ENCODE measurements at regions not wholly inside any gene's neighbourhood (a gene's known extent, or its start where the extent isn't known, plus 50 kb on each side); places are given as distances from the start of the nearest gene placed in this dataset.

DNA sequence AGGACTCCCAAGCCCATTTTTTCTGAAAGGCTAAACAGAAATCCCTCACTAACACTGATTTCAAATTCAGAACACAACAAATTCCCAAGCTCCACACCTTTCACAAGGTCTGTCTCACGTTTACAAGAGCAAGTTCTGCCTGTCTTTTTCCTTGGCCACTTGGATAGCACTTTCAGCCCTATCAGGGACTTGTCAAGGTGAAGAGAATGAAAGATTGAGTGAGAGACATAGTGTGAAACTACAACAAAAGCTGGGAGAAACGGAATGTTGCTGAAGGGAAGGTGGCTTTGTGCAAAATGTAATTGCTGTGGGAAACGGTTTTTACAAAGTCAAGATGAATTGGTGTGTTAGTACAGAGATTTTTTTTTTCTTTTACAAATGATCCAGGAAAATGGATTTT is 89.4 kb upstream of the GATA6 start:
- TF ChIP-seq, protein P1, sequence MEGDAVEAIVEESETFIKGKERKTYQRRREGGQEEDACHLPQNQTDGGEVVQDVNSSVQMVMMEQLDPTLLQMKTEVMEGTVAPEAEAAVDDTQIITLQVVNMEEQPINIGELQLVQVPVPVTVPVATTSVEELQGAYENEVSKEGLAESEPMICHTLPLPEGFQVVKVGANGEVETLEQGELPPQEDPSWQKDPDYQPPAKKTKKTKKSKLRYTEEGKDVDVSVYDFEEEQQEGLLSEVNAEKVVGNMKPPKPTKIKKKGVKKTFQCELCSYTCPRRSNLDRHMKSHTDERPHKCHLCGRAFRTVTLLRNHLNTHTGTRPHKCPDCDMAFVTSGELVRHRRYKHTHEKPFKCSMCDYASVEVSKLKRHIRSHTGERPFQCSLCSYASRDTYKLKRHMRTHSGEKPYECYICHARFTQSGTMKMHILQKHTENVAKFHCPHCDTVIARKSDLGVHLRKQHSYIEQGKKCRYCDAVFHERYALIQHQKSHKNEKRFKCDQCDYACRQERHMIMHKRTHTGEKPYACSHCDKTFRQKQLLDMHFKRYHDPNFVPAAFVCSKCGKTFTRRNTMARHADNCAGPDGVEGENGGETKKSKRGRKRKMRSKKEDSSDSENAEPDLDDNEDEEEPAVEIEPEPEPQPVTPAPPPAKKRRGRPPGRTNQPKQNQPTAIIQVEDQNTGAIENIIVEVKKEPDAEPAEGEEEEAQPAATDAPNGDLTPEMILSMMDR (IDR thresholded peaks at IDR 0.05; ENCODE audit: insufficient read depth, low read depth, low read length, missing control alignments): no peak
- H3K4me3 ChIP-seq (ENCODE audit: low read length): no peak overlapping the region
- DNase-seq (ENCODE audit: low read depth): no peak

DNA sequence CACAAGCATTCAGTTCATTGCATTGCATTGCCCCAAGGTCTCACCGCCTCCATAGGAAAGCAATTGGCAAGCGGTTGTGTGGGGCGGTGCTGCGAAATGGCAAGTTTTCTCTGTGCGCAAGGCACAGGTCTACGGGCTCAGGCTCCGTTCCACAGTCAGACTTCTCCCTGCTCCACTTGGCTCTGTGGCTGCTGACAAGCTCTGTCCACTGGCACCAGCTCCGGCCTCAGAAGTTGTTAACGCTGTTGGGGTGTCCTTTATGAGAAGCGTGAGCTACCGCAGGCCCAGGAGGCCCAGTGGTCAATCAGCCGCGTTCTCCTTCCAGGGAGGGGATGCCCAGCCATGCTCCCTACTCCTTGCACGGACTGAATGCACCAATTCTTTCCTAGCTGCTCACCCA is 87.0 kb upstream of the GATA6 start:
- DNase-seq (ENCODE audit: low read depth): no peak
- no peak overlapping the region for H3K4me3 ChIP-seq (ENCODE audit: low read length)
- TF ChIP-seq, protein P1 (IDR thresholded peaks at IDR 0.05; ENCODE audit: insufficient read depth, low read depth, low read length, missing control alignments): no peak

DNA sequence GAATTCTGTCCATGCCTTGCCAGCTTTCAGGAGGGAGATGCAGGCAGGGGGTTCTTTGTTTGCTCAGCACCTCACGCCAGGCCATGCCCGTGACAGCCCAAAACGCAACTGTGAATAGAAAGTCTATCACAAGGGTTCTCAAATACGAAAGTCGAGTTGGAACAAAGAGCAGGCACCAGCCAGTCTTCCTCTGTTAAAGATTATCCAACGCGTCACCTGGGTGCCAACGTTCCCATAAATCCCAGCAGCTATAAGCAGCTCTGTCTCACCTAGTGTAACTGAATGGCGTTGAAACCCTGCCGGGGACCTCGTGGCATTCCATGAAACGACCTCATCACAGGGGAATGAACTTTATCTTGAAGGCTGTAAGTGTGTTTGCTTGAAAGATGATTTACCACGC is 84.8 kb upstream of the GATA6 start:
- TF ChIP-seq, protein P1 (IDR thresholded peaks at IDR 0.05; ENCODE audit: insufficient read depth, low read depth, low read length, missing control alignments): no peak
- no peak overlapping the region for H3K4me3 ChIP-seq (ENCODE audit: low read length)
- peak; percentile 5 for DNase-seq (ENCODE audit: low read depth)

DNA sequence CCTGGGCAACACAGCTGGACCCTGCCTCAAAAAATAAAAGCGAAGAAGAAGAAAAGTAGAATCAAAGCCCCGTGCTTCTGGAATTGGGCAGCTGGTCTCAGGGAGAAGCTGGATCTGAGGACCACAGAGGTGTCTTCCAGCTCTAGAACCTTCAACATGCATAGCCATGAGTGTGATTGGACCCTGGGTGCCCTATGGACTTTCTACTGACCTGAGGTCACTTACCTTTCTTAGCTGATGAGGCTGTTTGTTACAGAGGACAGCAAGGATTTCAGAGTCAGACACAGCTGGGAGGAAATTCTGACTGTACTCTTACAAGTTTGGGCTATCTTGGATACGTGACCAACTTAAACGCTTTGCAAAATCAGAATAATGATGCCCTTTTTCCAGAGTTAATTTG is 82.4 kb upstream of the GATA6 start:
- DNase-seq (ENCODE audit: low read depth): no peak
- TF ChIP-seq, protein P1 (IDR thresholded peaks at IDR 0.05; ENCODE audit: insufficient read depth, low read depth, low read length, missing control alignments): no peak
- H3K4me3 ChIP-seq (ENCODE audit: low read length): no peak overlapping the region

DNA sequence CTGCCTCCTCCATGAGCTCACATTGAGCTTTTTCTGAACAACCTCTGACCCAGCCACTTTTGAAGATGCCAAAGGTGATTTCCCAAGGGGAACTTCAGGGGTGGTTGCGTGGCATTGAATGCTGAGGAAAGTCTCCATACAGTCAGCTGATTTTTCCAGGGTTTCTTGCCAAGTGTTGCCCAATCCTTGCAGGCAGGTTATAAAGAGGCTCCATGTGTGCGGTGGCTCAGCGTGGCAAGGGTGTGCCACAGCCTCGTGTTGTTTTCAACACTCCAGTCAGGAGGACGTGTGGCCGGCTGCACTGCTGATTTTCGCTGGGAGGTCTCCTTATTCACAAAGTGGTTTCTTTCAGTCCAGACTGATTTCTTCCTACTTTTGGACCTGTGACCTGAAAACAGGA is 81.4 kb upstream of the GATA6 start:
- peak; percentile 74 for DNase-seq (ENCODE audit: low read depth)
- H3K4me3 ChIP-seq (ENCODE audit: low read length): no peak overlapping the region
- TF ChIP-seq, protein P1 (IDR thresholded peaks at IDR 0.05; ENCODE audit: insufficient read depth, low read depth, low read length, missing control alignments): no peak

DNA sequence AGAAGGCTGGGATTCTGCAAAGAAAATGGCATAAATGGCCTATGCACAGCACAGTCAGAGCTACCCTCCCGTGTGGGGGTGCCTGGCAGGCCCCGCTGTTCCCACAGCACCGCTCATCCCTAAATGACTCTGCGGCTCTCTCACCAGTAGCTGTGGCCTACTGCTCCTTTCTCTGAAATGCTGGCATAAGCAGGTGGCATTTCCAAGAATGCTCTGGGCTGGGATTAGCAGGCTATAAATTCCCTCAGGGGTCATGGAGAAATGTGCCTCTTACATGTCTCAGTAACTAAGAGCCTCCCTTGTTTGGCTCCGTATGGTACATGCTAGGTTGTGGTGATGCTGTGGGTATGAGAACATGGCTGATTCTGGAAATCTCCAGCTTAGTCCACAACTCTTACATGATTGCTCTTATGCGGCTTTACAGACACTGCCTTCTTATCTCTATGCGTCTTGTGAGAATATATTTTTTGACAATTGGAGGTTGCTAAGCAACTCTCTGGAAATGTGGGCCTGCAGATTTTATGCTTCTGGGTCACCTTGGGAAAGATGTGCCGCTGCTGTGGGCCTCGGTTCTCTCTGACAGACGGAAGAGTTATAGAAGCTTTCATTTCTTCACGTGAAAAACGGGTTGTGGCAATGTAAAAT is 80.3 kb upstream of the GATA6 start:
- TF ChIP-seq, protein P1 (IDR thresholded peaks at IDR 0.05; ENCODE audit: insufficient read depth, low read depth, low read length, missing control alignments): no peak
- no peak overlapping the region for H3K4me3 ChIP-seq (ENCODE audit: low read length)
- DNase-seq (ENCODE audit: low read depth): no peak

DNA sequence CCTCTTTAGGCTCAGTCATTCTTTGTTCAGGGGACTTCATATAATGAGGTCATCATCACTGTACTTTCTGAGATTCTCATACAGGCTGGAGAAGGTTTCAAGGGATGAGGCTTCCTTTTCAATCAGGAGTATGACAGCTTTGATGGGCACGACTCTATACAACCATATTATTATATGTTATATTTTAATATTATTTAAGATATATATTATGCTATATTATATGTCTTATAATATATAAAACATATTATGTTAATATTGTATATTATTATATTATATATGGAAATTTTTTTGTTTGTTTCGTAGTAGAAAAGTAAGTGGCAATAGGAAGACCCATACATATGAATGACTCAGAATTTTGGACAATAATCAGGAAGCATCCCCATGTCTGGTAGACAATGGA is 78.0 kb upstream of the GATA6 start:
- DNase-seq (ENCODE audit: low read depth): no peak
- TF ChIP-seq, protein P1 (IDR thresholded peaks at IDR 0.05; ENCODE audit: insufficient read depth, low read depth, low read length, missing control alignments): no peak
- H3K4me3 ChIP-seq (ENCODE audit: low read length): no peak overlapping the region

All from epithelial cell of esophagus (primary cell).